Neural cell (in vitro differentiated cells): ENCODE measurements at regions not wholly inside any gene's neighbourhood (a gene's known extent, or its start where the extent isn't known, plus 50 kb on each side); places are given as distances from the start of the nearest gene placed in this dataset.

Experiments used
- H2AFZ ChIP-seq: fragments of 200-600, 300-800 bp; sonication (generic), shearing (Covaris generic); 2 replicates; pipeline ENCODE4 v1.6.0; 2014; ENCODE audit warnings: low read depth, mild to moderate bottlenecking, antibody characterized with exemption, low read length, moderate library complexity
- H3F3A ChIP-seq: fragments of 200-600 bp; shearing (Covaris generic); 2 replicates; pipeline ENCODE4 v1.6.1; 2016; ENCODE audit warnings: mild to moderate bottlenecking, moderate library complexity, mixed read lengths, antibody characterized with exemption, low read length; ENCODE audit not compliant: insufficient read depth, poor library complexity, severe bottlenecking
- H3K27ac ChIP-seq: fragments of 200-600, 300-800 bp; sonication (generic), shearing (Covaris generic); 2 replicates; pipeline ENCODE4 v1.5.1; 2014; ENCODE audit warnings: mild to moderate bottlenecking, low read length, moderate library complexity
- H3K27me3 ChIP-seq: fragments of 300-800, 200-600 bp; sonication (generic), shearing (Covaris generic); 2 replicates; pipeline ENCODE4 v1.6.0; 2014; ENCODE audit warnings: mild to moderate bottlenecking, low read depth, low read length, moderate library complexity; ENCODE audit not compliant: insufficient read depth
- H3K36me3 ChIP-seq: fragments of 300-800, 200-600 bp; sonication (generic), shearing (Covaris generic); 2 replicates; pipeline ENCODE4 v1.5.1; 2014; ENCODE audit warnings: mild to moderate bottlenecking, antibody characterized with exemption, low read length, moderate library complexity; ENCODE audit not compliant: insufficient read depth
- H3K4me2 ChIP-seq: fragments of 300-800, 200-600 bp; sonication (generic), shearing (Covaris generic); 2 replicates; pipeline ENCODE4 v1.6.0; 2014; ENCODE audit warnings: mild to moderate bottlenecking, low read length
- H3K4me3 ChIP-seq: fragments of 300-800, 200-600 bp; sonication (generic), shearing (Covaris generic); 2 replicates; pipeline ENCODE4 v1.5.1; 2014; ENCODE audit warnings: mild to moderate bottlenecking, low read length, moderate library complexity
- H3K79me2 ChIP-seq: fragments of 200-600 bp; shearing (Covaris generic); replicated peaks from 2 replicates; pipeline ENCODE4 v1.6.0; 2014; ENCODE audit warnings: mild to moderate bottlenecking, low read length, moderate library complexity; ENCODE audit not compliant: insufficient read depth
- H3K9ac ChIP-seq: fragments of 300-800, 200-600 bp; sonication (generic), shearing (Covaris generic); 2 replicates; pipeline ENCODE4 v1.6.1; 2016; ENCODE audit warnings: mild to moderate bottlenecking, low read length, mixed read lengths
- H3K9me2 ChIP-seq: fragments of 200-600 bp; shearing (Covaris generic); 2 replicates; pipeline ENCODE4 v1.6.1; 2016; ENCODE audit warnings: mild to moderate bottlenecking, low read length, mixed read lengths; ENCODE audit not compliant: insufficient read depth
- H3K9me3 ChIP-seq: fragments of 200-600, 300-800 bp; sonication (generic), shearing (Covaris generic); 2 replicates; pipeline ENCODE4 v1.6.1; 2016; ENCODE audit warnings: mild to moderate bottlenecking, mixed run types, low read length, moderate library complexity, mixed read lengths
- H4K20me1 ChIP-seq: fragments of 200-600 bp; shearing (Covaris generic); 2 replicates; pipeline ENCODE4 v1.6.1; 2016; ENCODE audit warnings: mild to moderate bottlenecking, mixed run types; ENCODE audit not compliant: insufficient read depth
- EP300 ChIP-seq: fragments of 450-650 bp; conservative IDR thresholded peaks from 2 replicates; pipeline ENCODE4 v1.6.1; 2014; ENCODE audit warnings: antibody characterized with exemption, mild to moderate bottlenecking, moderate library complexity; ENCODE audit not compliant: poor library complexity, severe bottlenecking
- EZH2 ChIP-seq: fragments of 200-600, 300-800 bp; shearing (Covaris generic), sonication (generic); IDR thresholded peaks from 2 replicates; pipeline ENCODE4 v1.6.1; 2014; ENCODE audit warnings: antibody characterized with exemption, low read length, borderline replicate concordance, mild to moderate bottlenecking; ENCODE audit not compliant: insufficient read depth, poor library complexity, severe bottlenecking
- MXI1 ChIP-seq: fragments of 450-650 bp; conservative IDR thresholded peaks from 2 replicates; pipeline ENCODE4 v1.6.1; 2014; ENCODE audit warnings: antibody characterized with exemption, mild to moderate bottlenecking; ENCODE audit not compliant: poor library complexity, severe bottlenecking
- POLR2AphosphoS5 ChIP-seq: IDR thresholded peaks from 2 replicates; pipeline ENCODE4 v1.6.1; 2012
- RAD21 ChIP-seq: fragments of 450-650 bp; conservative IDR thresholded peaks from 2 replicates; pipeline ENCODE4 v1.6.1; 2014; ENCODE audit warnings: antibody characterized with exemption, mild to moderate bottlenecking, moderate library complexity
- SMC3 ChIP-seq: fragments of 450-650 bp; conservative IDR thresholded peaks from 2 replicates; pipeline ENCODE4 v1.6.1; 2014; ENCODE audit warnings: antibody characterized with exemption, mild to moderate bottlenecking, moderate library complexity; ENCODE audit not compliant: poor library complexity
- TAF1 ChIP-seq: IDR thresholded peaks from 2 replicates; pipeline ENCODE4 v1.6.1; 2012; ENCODE audit warnings: low read depth
- TF ChIP-seq, protein P1 (sequence below): fragments of 450-650 bp; IDR thresholded peaks from 2 replicates; pipeline ENCODE4 v1.5.1; 2014; ENCODE audit warnings: antibody characterized with exemption, mild to moderate bottlenecking, moderate library complexity; ENCODE audit not compliant: poor library complexity, severe bottlenecking
- TF ChIP-seq, protein P2 (sequence below): IDR thresholded peaks from 2 replicates; pipeline ENCODE4 v1.6.1; 2012; ENCODE audit warnings: borderline replicate concordance

DNA sequence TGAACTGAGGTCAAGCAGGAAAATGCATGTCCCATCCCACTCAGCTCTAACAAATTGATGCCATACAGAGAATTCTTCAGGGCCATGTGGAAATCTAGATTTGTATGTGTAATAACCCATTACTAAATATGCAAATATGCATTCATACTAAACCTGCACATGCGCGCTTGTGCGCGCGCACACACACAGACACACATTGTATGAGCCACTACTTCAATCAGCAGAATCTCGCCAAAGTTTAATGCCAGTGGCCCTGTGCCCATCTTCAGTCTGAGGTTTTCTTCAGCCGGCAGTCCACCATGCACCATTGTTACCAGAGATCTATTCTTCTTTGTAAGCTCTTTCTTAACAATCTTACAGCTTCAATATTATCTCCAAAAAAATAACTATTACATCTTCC, 276.4 kb downstream of the PDGFC start:
- H2AFZ ChIP-seq: no peak overlapping the region
- no peak for TF ChIP-seq TAF1
- TF ChIP-seq EP300: no peak
- no peak for TF ChIP-seq SMC3
- TF ChIP-seq RAD21: no peak
- no peak for TF ChIP-seq EZH2
- TF ChIP-seq MXI1: no peak
- TF ChIP-seq, protein P1, sequence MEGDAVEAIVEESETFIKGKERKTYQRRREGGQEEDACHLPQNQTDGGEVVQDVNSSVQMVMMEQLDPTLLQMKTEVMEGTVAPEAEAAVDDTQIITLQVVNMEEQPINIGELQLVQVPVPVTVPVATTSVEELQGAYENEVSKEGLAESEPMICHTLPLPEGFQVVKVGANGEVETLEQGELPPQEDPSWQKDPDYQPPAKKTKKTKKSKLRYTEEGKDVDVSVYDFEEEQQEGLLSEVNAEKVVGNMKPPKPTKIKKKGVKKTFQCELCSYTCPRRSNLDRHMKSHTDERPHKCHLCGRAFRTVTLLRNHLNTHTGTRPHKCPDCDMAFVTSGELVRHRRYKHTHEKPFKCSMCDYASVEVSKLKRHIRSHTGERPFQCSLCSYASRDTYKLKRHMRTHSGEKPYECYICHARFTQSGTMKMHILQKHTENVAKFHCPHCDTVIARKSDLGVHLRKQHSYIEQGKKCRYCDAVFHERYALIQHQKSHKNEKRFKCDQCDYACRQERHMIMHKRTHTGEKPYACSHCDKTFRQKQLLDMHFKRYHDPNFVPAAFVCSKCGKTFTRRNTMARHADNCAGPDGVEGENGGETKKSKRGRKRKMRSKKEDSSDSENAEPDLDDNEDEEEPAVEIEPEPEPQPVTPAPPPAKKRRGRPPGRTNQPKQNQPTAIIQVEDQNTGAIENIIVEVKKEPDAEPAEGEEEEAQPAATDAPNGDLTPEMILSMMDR: no peak
- TF ChIP-seq, protein P2, sequence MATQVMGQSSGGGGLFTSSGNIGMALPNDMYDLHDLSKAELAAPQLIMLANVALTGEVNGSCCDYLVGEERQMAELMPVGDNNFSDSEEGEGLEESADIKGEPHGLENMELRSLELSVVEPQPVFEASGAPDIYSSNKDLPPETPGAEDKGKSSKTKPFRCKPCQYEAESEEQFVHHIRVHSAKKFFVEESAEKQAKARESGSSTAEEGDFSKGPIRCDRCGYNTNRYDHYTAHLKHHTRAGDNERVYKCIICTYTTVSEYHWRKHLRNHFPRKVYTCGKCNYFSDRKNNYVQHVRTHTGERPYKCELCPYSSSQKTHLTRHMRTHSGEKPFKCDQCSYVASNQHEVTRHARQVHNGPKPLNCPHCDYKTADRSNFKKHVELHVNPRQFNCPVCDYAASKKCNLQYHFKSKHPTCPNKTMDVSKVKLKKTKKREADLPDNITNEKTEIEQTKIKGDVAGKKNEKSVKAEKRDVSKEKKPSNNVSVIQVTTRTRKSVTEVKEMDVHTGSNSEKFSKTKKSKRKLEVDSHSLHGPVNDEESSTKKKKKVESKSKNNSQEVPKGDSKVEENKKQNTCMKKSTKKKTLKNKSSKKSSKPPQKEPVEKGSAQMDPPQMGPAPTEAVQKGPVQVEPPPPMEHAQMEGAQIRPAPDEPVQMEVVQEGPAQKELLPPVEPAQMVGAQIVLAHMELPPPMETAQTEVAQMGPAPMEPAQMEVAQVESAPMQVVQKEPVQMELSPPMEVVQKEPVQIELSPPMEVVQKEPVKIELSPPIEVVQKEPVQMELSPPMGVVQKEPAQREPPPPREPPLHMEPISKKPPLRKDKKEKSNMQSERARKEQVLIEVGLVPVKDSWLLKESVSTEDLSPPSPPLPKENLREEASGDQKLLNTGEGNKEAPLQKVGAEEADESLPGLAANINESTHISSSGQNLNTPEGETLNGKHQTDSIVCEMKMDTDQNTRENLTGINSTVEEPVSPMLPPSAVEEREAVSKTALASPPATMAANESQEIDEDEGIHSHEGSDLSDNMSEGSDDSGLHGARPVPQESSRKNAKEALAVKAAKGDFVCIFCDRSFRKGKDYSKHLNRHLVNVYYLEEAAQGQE: no peak
- TF ChIP-seq POLR2AphosphoS5: no peak
- H3K9me3 ChIP-seq: no peaks in the 10 kb centered on the region
- H3K27ac ChIP-seq: no peak overlapping the region
- no peaks in the 10 kb centered on the region for H3K27me3 ChIP-seq
- no peaks in the 10 kb centered on the region for H3F3A ChIP-seq
- no peaks in the 10 kb centered on the region for H3K79me2 ChIP-seq
- no peaks in the 10 kb centered on the region for H3K9me2 ChIP-seq
- H3K9ac ChIP-seq: no peak overlapping the region
- H3K4me2 ChIP-seq: no peak overlapping the region
- no peak overlapping the region for H3K4me3 ChIP-seq
- H4K20me1 ChIP-seq: no peaks in the 10 kb centered on the region
- no peaks in the 10 kb centered on the region for H3K36me3 ChIP-seq

DNA sequence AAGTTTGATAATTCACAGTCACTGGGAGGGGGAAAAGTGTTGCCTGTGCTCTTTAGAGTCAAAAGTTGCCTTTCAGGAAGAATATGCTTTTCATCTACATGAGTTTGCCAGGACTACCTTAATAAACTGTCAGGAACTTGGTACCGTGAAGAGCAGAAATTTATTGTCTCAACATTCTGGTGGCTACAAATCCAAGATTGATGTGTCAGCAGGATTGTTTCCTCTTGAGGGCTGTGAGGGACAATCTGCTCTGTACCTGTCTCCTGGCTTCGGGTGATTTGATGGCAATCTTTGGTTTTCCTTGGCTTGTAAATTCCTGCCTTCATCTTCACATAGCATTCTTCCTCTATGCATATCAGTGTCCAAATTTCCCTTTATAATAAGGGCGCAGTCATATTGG, 277.2 kb downstream of the PDGFC start:
- no peaks in the 10 kb centered on the region for H3F3A ChIP-seq
- no peak overlapping the region for H3K9ac ChIP-seq
- no peak overlapping the region for H3K4me2 ChIP-seq
- no peaks in the 10 kb centered on the region for H3K36me3 ChIP-seq
- H3K27ac ChIP-seq: no peak overlapping the region
- no peaks in the 10 kb centered on the region for H3K79me2 ChIP-seq
- no peak for TF ChIP-seq TAF1
- TF ChIP-seq MXI1: no peak
- no peak overlapping the region for H2AFZ ChIP-seq
- H4K20me1 ChIP-seq: no peaks in the 10 kb centered on the region
- H3K9me2 ChIP-seq: no peaks in the 10 kb centered on the region
- H3K4me3 ChIP-seq: no peak overlapping the region
- no peaks in the 10 kb centered on the region for H3K9me3 ChIP-seq
- no peaks in the 10 kb centered on the region for H3K27me3 ChIP-seq

DNA sequence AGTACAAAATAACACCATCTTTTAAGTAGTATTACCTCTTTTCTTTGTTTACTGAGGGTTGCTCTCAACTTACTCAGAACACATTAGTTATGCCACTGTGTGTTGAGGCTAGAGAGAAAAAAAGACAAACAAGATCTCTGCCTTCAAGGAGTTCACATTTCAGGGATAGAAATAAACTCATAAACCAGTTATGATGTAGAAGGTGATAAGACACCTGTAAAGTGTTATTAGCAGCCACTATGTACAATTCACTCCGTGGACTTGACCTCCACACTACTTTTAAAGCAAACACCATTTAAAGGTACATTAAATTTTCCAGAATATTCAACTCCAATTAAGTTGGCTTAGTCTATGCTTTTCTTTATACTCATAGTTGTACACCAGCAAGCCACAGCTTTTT, 278.0 kb downstream of the PDGFC start:
- Histone ChIP-seq H3K4me2 (no peak overlapping the region), H3K9ac (no peak overlapping the region), H3K9me3 (no peaks in the 10 kb centered on the region), H3K27me3 (no peaks in the 10 kb centered on the region), H2AFZ (no peak overlapping the region), H3K27ac (no peak overlapping the region), H3K4me3 (no peak overlapping the region), H3K9me2 (no peaks in the 10 kb centered on the region), H3K79me2 (no peaks in the 10 kb centered on the region), H3F3A (no peaks in the 10 kb centered on the region), H3K36me3 (no peaks in the 10 kb centered on the region), H4K20me1 (no peaks in the 10 kb centered on the region)
- TF ChIP-seq SMC3 (no peak), RAD21 (no peak), POLR2AphosphoS5 (no peak), MXI1 (no peak), TAF1 (no peak), EP300 (no peak), EZH2 (no peak)
- TF ChIP-seq, protein P2: no peak
- TF ChIP-seq, protein P1: no peak
